ENCODE measurements at regions not wholly inside any gene's neighbourhood (a gene's known extent, or its start where the extent isn't known, plus 50 kb on each side); places are given as distances from the start of the nearest gene placed in this dataset.

DNA sequence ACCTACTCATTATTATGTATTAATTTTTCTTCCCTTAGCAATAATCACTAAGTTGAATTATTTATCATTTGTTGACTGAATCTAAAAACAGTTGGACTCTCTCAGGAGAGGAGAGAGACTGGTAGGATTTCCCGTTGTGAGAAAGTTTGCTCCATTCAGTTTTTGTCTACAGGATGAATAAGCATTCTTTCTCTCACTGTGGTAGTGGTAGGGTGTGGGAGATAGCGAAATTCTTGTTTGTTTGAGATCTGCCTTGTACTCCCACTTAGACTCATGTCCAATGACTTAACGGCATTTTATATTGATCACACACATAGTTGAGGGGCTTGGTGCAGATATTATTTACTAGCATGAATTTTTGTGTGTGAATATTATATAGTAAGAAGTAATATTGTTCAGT lies 421.0 kb upstream of the PDE3A start:
- TF ChIP-seq POLR2AphosphoS5 (IDR thresholded peaks at IDR 0.05; ENCODE audit: low read depth, low read length) (no peak), TAF1 (IDR thresholded peaks at IDR 0.05; ENCODE audit: low read depth, low read length) (no peak), POU2F2 (IDR thresholded peaks at IDR 0.05; ENCODE audit: low read depth, low read length) (no peak), POLR2A (IDR thresholded peaks at IDR 0.05; ENCODE audit: low read depth, low read length) (no peak), PAX5 (IDR thresholded peaks at IDR 0.05; ENCODE audit: insufficient read depth, low read length, severe bottlenecking) (no peak)

All from GM12891 (cell line).